C4-2B (cell line): ENCODE measurements at regions not wholly inside any gene's neighbourhood (a gene's known extent, or its start where the extent isn't known, plus 50 kb on each side); places are given as distances from the start of the nearest gene placed in this dataset.
"Not testable (repeated sequence)": the region's sequence is repeated elsewhere in the genome, so short reads cannot be mapped to it uniquely, and the experiment has no call there.

Experiments
- ZFX ChIP-seq: fragments of 450-650 bp; IDR thresholded peaks from 2 replicates; pipeline ENCODE4 v1.6.1; 2017
- TF ChIP-seq, protein P1 (sequence below): fragments of 450-650 bp; conservative IDR thresholded peaks from 2 replicates; pipeline ENCODE4 v1.5.1; 2017; ENCODE audit warnings: mild to moderate bottlenecking

DNA sequence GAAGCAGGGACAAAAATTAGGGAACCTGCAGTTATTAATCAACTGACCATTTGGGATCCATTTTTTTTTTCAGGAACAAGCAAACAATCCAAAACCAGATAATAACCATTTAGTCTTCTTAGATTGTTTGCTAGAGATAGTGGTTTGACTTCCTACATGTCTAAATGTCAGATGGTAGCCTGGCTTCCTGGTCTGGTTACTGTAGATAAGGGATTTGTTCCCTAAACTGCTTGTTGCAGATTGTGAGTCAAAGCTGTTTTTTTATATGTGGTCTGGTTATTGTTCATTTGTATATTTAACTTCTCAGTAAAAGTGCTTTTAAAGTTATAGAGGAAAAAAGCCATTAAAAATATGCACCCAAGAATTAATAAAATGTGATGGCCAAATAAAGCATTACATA, 921.0 kb downstream of the PRIM2 start:
- TF ChIP-seq ZFX, result not testable (repeated sequence)
- TF ChIP-seq, protein P1, sequence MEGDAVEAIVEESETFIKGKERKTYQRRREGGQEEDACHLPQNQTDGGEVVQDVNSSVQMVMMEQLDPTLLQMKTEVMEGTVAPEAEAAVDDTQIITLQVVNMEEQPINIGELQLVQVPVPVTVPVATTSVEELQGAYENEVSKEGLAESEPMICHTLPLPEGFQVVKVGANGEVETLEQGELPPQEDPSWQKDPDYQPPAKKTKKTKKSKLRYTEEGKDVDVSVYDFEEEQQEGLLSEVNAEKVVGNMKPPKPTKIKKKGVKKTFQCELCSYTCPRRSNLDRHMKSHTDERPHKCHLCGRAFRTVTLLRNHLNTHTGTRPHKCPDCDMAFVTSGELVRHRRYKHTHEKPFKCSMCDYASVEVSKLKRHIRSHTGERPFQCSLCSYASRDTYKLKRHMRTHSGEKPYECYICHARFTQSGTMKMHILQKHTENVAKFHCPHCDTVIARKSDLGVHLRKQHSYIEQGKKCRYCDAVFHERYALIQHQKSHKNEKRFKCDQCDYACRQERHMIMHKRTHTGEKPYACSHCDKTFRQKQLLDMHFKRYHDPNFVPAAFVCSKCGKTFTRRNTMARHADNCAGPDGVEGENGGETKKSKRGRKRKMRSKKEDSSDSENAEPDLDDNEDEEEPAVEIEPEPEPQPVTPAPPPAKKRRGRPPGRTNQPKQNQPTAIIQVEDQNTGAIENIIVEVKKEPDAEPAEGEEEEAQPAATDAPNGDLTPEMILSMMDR, result not testable (repeated sequence)
